Testis (tissue), 2 donors: ENCODE measurements at regions not wholly inside any gene's neighbourhood (a gene's known extent, or its start where the extent isn't known, plus 50 kb on each side); places are given as distances from the start of the nearest gene placed in this dataset.

Experiments
- CTCF ChIP-seq, 3 experiments: fragments of 450-650 bp in 2 of 3; fragments of 200-600 bp in 1 of 3; sonication (generic) in 1 of 3; IDR thresholded peaks; one replicate each; pipeline ENCODE4 v1.5.1; 2016 to 2019; ENCODE audit warnings: antibody characterized with exemption in 3 of 3, mild to moderate bottlenecking in 2 of 3, moderate library complexity in 1 of 3
- POLR2A ChIP-seq: fragments of 450-650 bp; IDR thresholded peaks from one replicate; pipeline ENCODE4 v1.6.1; 2017; ENCODE audit warnings: antibody characterized with exemption, mild to moderate bottlenecking, moderate library complexity

- TF ChIP-seq CTCF (IDR thresholded peaks at IDR 0.05) (no peak), POLR2A (no peak)
Observed at GRCh38 chr2:215672406-215672805, 236.5 kb upstream of the FN1 start.
